A549 (cell line): ENCODE measurements at regions not wholly inside any gene's neighbourhood (a gene's known extent, or its start where the extent isn't known, plus 50 kb on each side); places are given as distances from the start of the nearest gene placed in this dataset.

Experiments
- ATAC-seq, 2 experiments: fragments of 200-7000 bp in 1 of 2; fragments of >200 bp in 1 of 2; cut with Nextera tagmentation in 1 of 2; cut with Tn5 transposase in 1 of 2; 3 replicates each; pipeline versions ENCODE4 v1.8.0 to v1.9.1; 2018 to 2020; ENCODE audit warnings: mild to moderate bottlenecking in 1 of 2, moderate library complexity in 1 of 2
- CTCF ChIA-PET: fragments of 300-600 bp; sonication (Branson Sonifier 250); formaldehyde crosslinking; extraction: SDS; loops from one replicate; lab custom pipeline; 2021; ENCODE audit warnings: antibody characterized with exemption, inconsistent platforms; lab: Yijun Ruan, JAX
- POLR2A ChIA-PET: fragments of 350-600 bp; formaldehyde crosslinking; extraction: SDS; loops from one replicate; lab custom pipeline; 2021; ENCODE audit warnings: antibody characterized with exemption, inconsistent platforms; lab: Yijun Ruan, JAX
- DNase-seq, 2 experiments: peaks; one replicate each; pipeline versions ENCODE4 v3.0.0 to v3.0.0-alpha.2; 2011 to 2016; ENCODE audit warnings: low read depth in 1 of 2, low spot score in 1 of 2
- FAIRE-seq: peaks from 2 replicates; lab custom pipeline; 2011; peaks lifted over from hg19 to GRCh38; lab: Jason Lieb, UNC
- H3K27ac ChIP-seq, 2 experiments: fragments of >200 bp; sonication (Bioruptor Twin); formaldehyde crosslinking; 3 replicates each; pipeline ENCODE4 v1.5.1; 2016 to 2017
- H3K4me1 ChIP-seq: fragments of >200 bp; sonication (Bioruptor Twin); formaldehyde crosslinking; 3 replicates; pipeline ENCODE4 v1.6.1; 2016
- H3K4me2 ChIP-seq: fragments of >200 bp; sonication (Bioruptor Twin); formaldehyde crosslinking; 3 replicates; pipeline ENCODE4 v1.6.1; 2016
- H3K4me3 ChIP-seq: fragments of >200 bp; sonication (Bioruptor Twin); formaldehyde crosslinking; 3 replicates; pipeline ENCODE4 v1.5.1; 2016
- H3K9me3 ChIP-seq: fragments of >200 bp; sonication (Bioruptor Twin); formaldehyde crosslinking; 3 replicates; pipeline ENCODE4 v1.6.1; 2016
- ATOH8 ChIP-seq: fragments of 250-450 bp; sonication (Bioruptor Pico); IDR thresholded peaks from 2 replicates; pipeline ENCODE4 v1.5.0; 2020; ENCODE audit warnings: low read depth, mild to moderate bottlenecking, moderate library complexity
- BHLHE40 ChIP-seq: IDR thresholded peaks from 2 replicates; pipeline ENCODE4 v1.6.1; 2012; ENCODE audit warnings: low read depth, low read length, inconsistent platforms
- CEBPB ChIP-seq, 2 experiments: fragments of >200 bp in 1 of 2; sonication (Bioruptor Twin) in 1 of 2; formaldehyde crosslinking in 1 of 2; IDR thresholded peaks; 2 replicates each; pipeline ENCODE4 v1.6.1; 2012 to 2016
- CHD2 ChIP-seq: fragments of 150-350 bp; IDR thresholded peaks from 2 replicates; pipeline ENCODE4 v1.6.1; 2014; ENCODE audit warnings: low read length; ENCODE audit not compliant: partially characterized antibody
- EHF ChIP-seq: fragments of 250-450 bp; sonication (Bioruptor Pico); IDR thresholded peaks from 2 replicates; pipeline ENCODE4 v1.5.0; 2020; ENCODE audit warnings: mild to moderate bottlenecking
- ESRRA ChIP-seq: fragments of 150-350 bp; IDR thresholded peaks from 2 replicates; pipeline ENCODE4 v1.6.1; 2014; ENCODE audit warnings: mild to moderate bottlenecking, low read length, borderline replicate concordance
- FOSB ChIP-seq: fragments of 250-450 bp; sonication (Bioruptor Pico); IDR thresholded peaks from 2 replicates; pipeline ENCODE4 v1.5.0; 2020; ENCODE audit warnings: mild to moderate bottlenecking, moderate library complexity
- FOSL2 ChIP-seq, 2 experiments: fragments of 450-650 bp in 1 of 2; fragments of >200 bp in 1 of 2; sonication (Bioruptor Twin) in 1 of 2; formaldehyde crosslinking; IDR thresholded peaks; 2 replicates each; pipeline versions ENCODE4 v1.5.0 to v1.6.1; 2016 to 2020; ENCODE audit warnings: mild to moderate bottlenecking in 1 of 2, moderate library complexity in 1 of 2
- FOXS1 ChIP-seq: fragments of 250-450 bp; sonication (Bioruptor Pico); IDR thresholded peaks from 2 replicates; pipeline ENCODE4 v1.5.0; 2020; ENCODE audit warnings: mild to moderate bottlenecking, moderate library complexity
- HMGXB4 ChIP-seq: fragments of 250-450 bp; sonication (Bioruptor Pico); IDR thresholded peaks from 2 replicates; pipeline ENCODE4 v1.5.0; 2021; ENCODE audit warnings: mild to moderate bottlenecking, moderate library complexity, borderline replicate concordance
- HOXB13 ChIP-seq: fragments of 250-450 bp; sonication (Bioruptor Pico); IDR thresholded peaks from 2 replicates; pipeline ENCODE4 v1.5.0; 2020; ENCODE audit warnings: low read depth, mild to moderate bottlenecking, moderate library complexity
- JUNB ChIP-seq: fragments of >200 bp; sonication (Bioruptor Twin); formaldehyde crosslinking; IDR thresholded peaks from 2 replicates; pipeline ENCODE4 v1.6.1; 2016
- MAFK ChIP-seq: fragments of 450-650 bp; IDR thresholded peaks from 2 replicates; pipeline ENCODE4 v1.6.1; 2014; ENCODE audit not compliant: partially characterized antibody
- NFE2L2 ChIP-seq: fragments of 150-350 bp; conservative IDR thresholded peaks from 2 replicates; pipeline ENCODE4 v1.6.1; 2014; ENCODE audit warnings: low read length
- NPAS2 ChIP-seq: fragments of 250-450 bp; sonication (Bioruptor Pico); IDR thresholded peaks from 2 replicates; pipeline ENCODE4 v1.8.0; 2022; ENCODE audit warnings: mild to moderate bottlenecking, moderate library complexity, borderline replicate concordance
- NR3C1 ChIP-seq: fragments of >200 bp; sonication (Bioruptor Twin); formaldehyde crosslinking; IDR thresholded peaks from 3 replicates; pipeline ENCODE4 v1.6.1; 2017
- REST ChIP-seq: fragments of 200-600 bp; sonication (generic); IDR thresholded peaks from 2 replicates; pipeline ENCODE4 v1.6.1; 2016; ENCODE audit warnings: antibody characterized with exemption, mild to moderate bottlenecking, moderate library complexity
- WGBS: methylation state at CpG from one replicate; pipeline ENCODE4 v1.1.6; 2017; ENCODE audit errors: missing lambda C conversion rate; 5-methylcytosine and 5-hydroxymethylcytosine counted together

GRCh38 chr20:11832397-11832796 lies 85.3 kb upstream of the BTBD3 start:
- Histone ChIP-seq H3K4me3 (no peak overlapping the region), H3K4me2 (no peak overlapping the region), H3K9me3 (no peaks in the 10 kb centered on the region), H3K27ac (no peak overlapping the region), H3K4me1 (no peaks in the 10 kb centered on the region)
- ATAC-seq = no peak
- WGBS = 6% methylated on average over 1 of the region's 1 CpG
- TF ChIP-seq MAFK (peak; percentile 64), NFE2L2 (peak; percentile 79), NR3C1 (no peak)
- no peak for FAIRE-seq
- no peak for DNase-seq
- ChIA-PET POLR2A (no interaction called here), CTCF (no interaction called here)

GRCh38 chr20:11832851-11833250 lies 84.8 kb upstream of the BTBD3 start:
- ATAC-seq (no peak), DNase-seq (no peak), FAIRE-seq (no peak)
- H3K9me3 ChIP-seq = no peaks in the 10 kb centered on the region
- no peak overlapping the region for H3K27ac ChIP-seq
- ChIA-PET CTCF (no interaction called here), POLR2A (no interaction called here)
- no peak overlapping the region for H3K4me2 ChIP-seq
- no peaks in the 10 kb centered on the region for H3K4me1 ChIP-seq
- H3K4me3 ChIP-seq = no peak overlapping the region
- TF ChIP-seq CHD2 = no peak
- TF ChIP-seq REST = no peak
- no peak for TF ChIP-seq HOXB13 (CRISPR knock-in tag)
- 0% methylated on average over 1 of the region's 1 CpG for WGBS

- FAIRE-seq (no peak), ATAC-seq (no peak), DNase-seq (no peak)
- no peaks in the 10 kb centered on the region for H3K4me1 ChIP-seq
- H3K27ac ChIP-seq = no peak overlapping the region
- no peak overlapping the region for H3K4me2 ChIP-seq
- no peak for TF ChIP-seq HMGXB4 (CRISPR knock-in tag)
- TF ChIP-seq FOXS1 (CRISPR knock-in tag) = no peak
- TF ChIP-seq EHF (CRISPR knock-in tag) = no peak
- no peak for TF ChIP-seq FOSB (CRISPR knock-in tag)
- no peak for TF ChIP-seq FOSL2 (IDR thresholded peaks at IDR 0.05)
- no peak for TF ChIP-seq FOSL2 (CRISPR knock-in tag; IDR thresholded peaks at IDR 0.05)
- TF ChIP-seq ATOH8 = no peak
- TF ChIP-seq JUNB = no peak
- no peak for TF ChIP-seq HOXB13 (CRISPR knock-in tag)
- no peak for TF ChIP-seq NPAS2 (CRISPR knock-in tag)
- TF ChIP-seq CEBPB (IDR thresholded peaks at IDR 0.05) = no peak
- TF ChIP-seq MAFK = no peak
- no peak for TF ChIP-seq ESRRA
- TF ChIP-seq BHLHE40 = no peak
- TF ChIP-seq NFE2L2 = no peak
- no peak for TF ChIP-seq NR3C1
- WGBS = 32% methylated on average over 3 of the region's 3 CpGs
- H3K9me3 ChIP-seq = no peaks in the 10 kb centered on the region
- POLR2A ChIA-PET = no interaction called here
- CTCF ChIA-PET = no interaction called here
- no peak overlapping the region for H3K4me3 ChIP-seq
These were observed 83.9 kb upstream of the BTBD3 start for GRCh38 chr20:11833825-11834224.
